ENCODE measurements at regions not wholly inside any gene's neighbourhood (a gene's known extent, or its start where the extent isn't known, plus 50 kb on each side); places are given as distances from the start of the nearest gene placed in this dataset.

GRCh38 chr6:19209202-19209601 is 628.0 kb upstream of the ID4 start:
- no peak overlapping the region for H4K91ac ChIP-seq (replicated peaks; ENCODE audit: insufficient read length, low read length)
- 94% methylated on average over 2 of the region's 2 CpGs; no CpG with 5 or more reads in 1 of the 2 experiments for WGBS, 2 experiments (ENCODE audit: extremely low coverage in 1 of 2, insufficient coverage in 1 of 2, insufficient read length in 1 of 2, insufficient replicate concordance in 2 of 2, low coverage in 1 of 2, low lambda C conversion rate in 2 of 2, missing lambda C conversion rate in 1 of 2)
- CTCF ChIA-PET (ENCODE audit: partially characterized antibody), result interaction anchor here (0.6 to 2.5 kb wide), 7 partner anchors 10 to 536 kb away, joined by 3 to 16 read pairs (median 4); no protein-coding TSS in a partner anchor

More at GRCh38 chr6:19209202-19209601, 628.0 kb upstream of the ID4 start:
- H3K18ac ChIP-seq (ENCODE audit: extremely low read depth, low read length), result no peak overlapping the region
- no peak overlapping the region for H2BK20ac ChIP-seq (ENCODE audit: low read length)
- H3K9ac ChIP-seq (replicated peaks in 1 of 4; ENCODE audit: extremely low read depth in 1 of 4, low read depth in 3 of 4, low read length in 3 of 4), result no peak overlapping the region
- no peak overlapping the region for H3K14ac ChIP-seq (ENCODE audit: insufficient read length)
- POLR2A ChIA-PET (ENCODE audit: partially characterized antibody), result no interaction called here
- H2BK5ac ChIP-seq (ENCODE audit: low read depth, low read length), result no peak overlapping the region
- H3K27me3 ChIP-seq (replicated peaks in 1 of 4; ENCODE audit: control insufficient read depth in 3 of 4, extremely low read depth in 1 of 4, insufficient read depth in 3 of 4, low read length in 3 of 4), result no peaks in the 10 kb centered on the region
- no peak for DNase-seq (ENCODE audit: low read depth in 1 of 2, low spot score in 2 of 2)
- H4K5ac ChIP-seq (ENCODE audit: insufficient read length, low read depth, low read length), result no peak overlapping the region
- H3K4ac ChIP-seq (replicated peaks; ENCODE audit: insufficient read length, low read depth, low read length), result no peak overlapping the region
- no peaks in the 10 kb centered on the region for H3K23me2 ChIP-seq (ENCODE audit: low read depth, low read length)
- no peak overlapping the region for H3K56ac ChIP-seq (replicated peaks; ENCODE audit: insufficient read length, low read depth, low read length)
- H3K23ac ChIP-seq (ENCODE audit: insufficient read length), result no peak overlapping the region
- H4K20me1 ChIP-seq (replicated peaks in 1 of 2; ENCODE audit: control insufficient read depth in 1 of 2, insufficient read depth in 2 of 2, low read length in 2 of 2), result peaks cover 0 to 3% of the 10 kb centered on the region in 2 experiments
- H3K4me1 ChIP-seq (replicated peaks in 1 of 4; ENCODE audit: control insufficient read depth in 3 of 4, insufficient read depth in 4 of 4, low read length in 3 of 4), result no peaks in the 10 kb centered on the region
- H3K4me3 ChIP-seq (ENCODE audit: extremely low read depth in 1 of 4, insufficient read depth in 2 of 4, low read depth in 3 of 4, low read length in 4 of 4), result no peak overlapping the region
- H2AK5ac ChIP-seq (ENCODE audit: low read depth, low read length), result no peak overlapping the region
- no peak overlapping the region for H3K27ac ChIP-seq (ENCODE audit: low read depth, low read length)
- no peaks in the 10 kb centered on the region for H3K79me2 ChIP-seq (ENCODE audit: control insufficient read depth in 1 of 2, insufficient read depth in 2 of 2, low read length in 2 of 2)
- H4K8ac ChIP-seq (ENCODE audit: extremely low read depth, insufficient read depth, low read length), result no peak overlapping the region
- H2BK120ac ChIP-seq (replicated peaks; ENCODE audit: low read depth, low read length), result no peak overlapping the region
- FAIRE-seq, result no peak
- TF ChIP-seq RFX5 (IDR thresholded peaks at IDR 0.05; ENCODE audit: borderline replicate concordance, low read depth, low read length) (no peak), HDAC2 (IDR thresholded peaks at IDR 0.05; ENCODE audit: borderline replicate concordance in 1 of 2, low read depth in 2 of 2, low read length in 2 of 2) (no peak), TAF7 (optimal IDR thresholded peaks at IDR 0.05; ENCODE audit: borderline replicate concordance, low read depth, low read length) (no peak), SP4 (IDR thresholded peaks at IDR 0.05; ENCODE audit: low read length) (no peak)
- no peaks in the 10 kb centered on the region for H3K36me3 ChIP-seq (ENCODE audit: control insufficient read depth in 2 of 4, insufficient read depth in 4 of 4, low read length in 3 of 4)
- H2BK15ac ChIP-seq (ENCODE audit: low read length), result no peak overlapping the region
- H3K9me3 ChIP-seq (ENCODE audit: insufficient read depth in 2 of 2, low read depth in 1 of 2, low read length in 1 of 2), result no peaks in the 10 kb centered on the region
- H2BK12ac ChIP-seq (ENCODE audit: low read depth, low read length), result no peak overlapping the region
- no peak overlapping the region for H2AFZ ChIP-seq (ENCODE audit: low read length)
- H3K4me2 ChIP-seq (ENCODE audit: insufficient read depth in 1 of 2, low read depth in 2 of 2, low read length in 2 of 2), result no peak overlapping the region
- no peaks in the 10 kb centered on the region for H3K79me1 ChIP-seq (ENCODE audit: low read depth, low read length)

All from H1 (cell line).